KG1 (cell line): ENCODE measurements at regions not wholly inside any gene's neighbourhood (a gene's known extent, or its start where the extent isn't known, plus 50 kb on each side); places are given as distances from the start of the nearest gene placed in this dataset.
"Not testable (repeated sequence)": the region's sequence is repeated elsewhere in the genome, so short reads cannot be mapped to it uniquely, and the experiment has no call there.

Experiments used
- DNase-seq: peaks from one replicate; lab custom pipeline; 2025; lab: John Stamatoyannopoulos, UW

DNA sequence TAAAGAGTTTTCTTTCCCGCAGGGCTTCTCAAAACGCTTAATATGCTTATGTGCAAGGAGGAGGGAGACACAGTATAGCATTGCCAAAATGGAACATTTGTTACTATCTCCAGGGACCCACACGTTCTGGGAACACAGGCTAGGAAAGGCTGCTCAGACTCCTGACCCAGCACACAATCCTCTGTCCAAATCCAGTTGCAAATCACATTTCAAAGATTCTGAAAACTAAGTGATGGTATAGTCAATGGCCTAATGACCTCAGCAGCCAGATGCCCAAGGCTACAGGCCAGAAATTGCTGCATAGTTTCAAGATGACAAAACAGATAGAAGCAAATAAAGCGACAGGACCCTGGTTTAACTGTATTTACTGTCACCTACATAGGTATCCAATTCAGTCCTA lies 97.0 kb upstream of the GRIP1 start:
- no peak for DNase-seq

DNA sequence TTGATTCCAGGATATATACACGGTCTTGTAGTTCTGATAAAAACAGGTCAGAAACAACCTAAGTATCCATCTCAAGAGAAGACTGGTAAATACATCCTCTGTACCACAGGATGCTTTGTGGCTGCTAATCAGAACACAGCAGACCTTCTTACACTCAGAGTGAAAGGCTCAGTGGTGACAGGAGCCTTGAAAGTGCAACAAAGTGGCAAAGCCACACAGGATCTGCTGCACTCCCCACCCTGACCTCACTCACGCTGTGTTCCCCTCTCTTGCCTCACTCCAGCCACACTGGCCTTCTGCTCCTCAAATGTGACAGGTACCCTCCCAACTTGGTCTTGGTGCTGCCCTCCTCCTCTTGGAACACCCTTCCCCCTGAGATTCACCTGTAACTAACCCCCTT lies 98.1 kb upstream of the GRIP1 start:
- no peak for DNase-seq

DNA sequence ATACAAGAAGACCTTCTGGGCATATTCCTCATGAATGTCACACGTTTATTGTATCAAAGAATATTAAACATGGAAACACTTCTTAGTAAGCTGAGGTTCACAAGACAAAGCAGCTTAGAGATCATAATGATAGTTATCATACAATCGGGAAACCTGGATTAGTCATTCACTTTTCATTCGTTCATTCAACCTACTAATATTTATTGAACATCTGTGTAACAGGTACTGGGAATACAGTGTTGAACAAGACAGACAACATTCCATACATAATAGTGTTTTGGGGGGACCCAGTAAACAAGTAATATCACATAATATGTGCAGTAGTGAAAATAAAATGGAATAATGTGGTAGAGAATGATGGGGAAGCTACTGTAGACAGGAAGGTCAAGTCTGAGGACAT lies 100.6 kb upstream of the GRIP1 start:
- no peak for DNase-seq

DNA sequence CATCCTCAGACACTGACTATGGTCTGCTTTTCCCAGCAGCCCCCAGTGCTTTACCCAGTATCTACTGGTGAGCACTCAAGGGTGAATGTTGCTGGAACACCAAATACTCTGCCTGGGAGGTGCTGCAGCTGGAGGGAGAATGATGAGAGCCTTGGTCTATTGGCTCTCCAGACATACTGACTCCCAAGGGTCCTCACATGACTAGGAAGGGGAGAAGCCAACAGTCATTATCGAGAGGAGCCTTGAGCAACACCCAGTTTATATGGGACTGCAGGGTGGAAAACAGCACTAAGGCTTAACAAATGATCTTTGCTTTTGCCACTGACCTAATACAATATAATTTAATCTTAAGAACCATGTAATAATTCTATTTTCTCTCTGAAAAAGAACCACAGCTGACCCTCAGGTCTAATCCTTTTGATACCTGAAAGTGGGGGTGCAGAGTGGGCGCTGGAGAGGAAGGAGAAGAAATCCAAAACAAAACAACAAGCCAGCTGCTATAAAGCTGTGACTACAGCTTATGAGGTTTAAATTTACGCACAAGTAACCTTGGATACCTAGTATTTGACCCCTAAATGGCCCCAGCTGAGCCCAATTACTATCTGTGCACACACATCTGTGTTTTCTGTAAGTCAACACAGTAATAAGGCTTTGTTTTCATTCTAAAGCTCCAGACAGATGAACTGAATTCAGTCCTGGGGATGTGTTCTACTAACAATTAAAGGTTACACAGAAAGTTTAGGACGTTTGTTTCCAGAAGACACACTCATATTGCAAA lies 107.8 kb upstream of the GRIP1 start:
- no peak for DNase-seq

DNA sequence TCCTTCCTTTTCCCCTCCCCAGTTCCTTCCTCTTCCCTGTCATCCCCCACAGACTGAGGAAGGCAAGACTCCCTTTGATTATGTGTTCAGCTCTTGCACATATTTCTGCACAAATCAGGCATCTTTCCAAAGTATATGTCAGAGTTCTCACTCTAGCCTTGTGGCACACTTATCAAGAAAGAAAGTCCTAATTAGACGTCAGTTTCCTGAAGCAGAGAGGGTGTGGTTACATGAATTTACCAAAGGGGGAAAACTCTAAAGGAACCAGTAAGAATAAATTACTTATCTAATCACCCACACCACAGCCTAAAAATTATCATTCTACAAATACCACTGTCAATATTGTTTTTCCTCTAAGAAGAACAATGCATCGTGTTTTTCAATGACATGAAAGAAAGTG lies 120.7 kb upstream of the GRIP1 start:
- no peak for DNase-seq

DNA sequence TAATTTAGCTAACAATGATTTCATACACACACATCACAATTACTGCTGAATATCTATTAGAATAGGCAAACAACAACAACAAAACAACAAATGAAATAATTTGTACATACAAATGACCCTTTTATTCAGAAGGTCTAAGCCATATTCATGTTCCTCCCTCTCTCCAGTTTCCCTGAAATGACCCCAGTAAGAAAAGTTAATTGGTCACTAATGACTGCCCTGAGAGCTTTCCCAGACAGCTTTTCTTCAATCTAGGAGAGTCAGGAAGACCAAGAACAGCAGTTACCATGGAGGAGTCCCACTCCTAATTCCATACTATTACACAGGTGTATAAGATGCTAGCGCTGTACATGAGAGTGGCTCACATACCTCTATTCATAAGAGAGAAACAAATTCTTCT lies 121.2 kb upstream of the GRIP1 start:
- DNase-seq = no peak

DNA sequence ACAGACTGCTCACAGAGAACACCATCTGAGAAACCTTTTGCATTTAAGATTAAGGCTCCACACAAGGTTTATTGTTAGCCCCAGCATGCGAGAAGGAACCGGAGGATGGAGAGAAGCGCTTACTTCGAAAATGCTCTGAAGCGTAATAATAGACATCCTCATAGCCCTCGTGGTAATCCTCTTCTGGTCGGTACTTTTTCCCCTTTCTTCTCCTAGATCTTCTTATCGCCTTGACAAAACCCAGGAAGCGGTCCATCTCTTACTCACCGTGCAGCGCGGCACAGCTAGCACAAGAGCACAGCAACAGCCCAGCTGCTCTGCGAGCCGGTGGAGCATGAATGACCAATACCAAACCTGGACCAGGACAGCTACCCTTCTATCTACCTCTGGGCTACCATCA lies 125.1 kb upstream of the GRIP1 start:
- DNase-seq = no peak

DNA sequence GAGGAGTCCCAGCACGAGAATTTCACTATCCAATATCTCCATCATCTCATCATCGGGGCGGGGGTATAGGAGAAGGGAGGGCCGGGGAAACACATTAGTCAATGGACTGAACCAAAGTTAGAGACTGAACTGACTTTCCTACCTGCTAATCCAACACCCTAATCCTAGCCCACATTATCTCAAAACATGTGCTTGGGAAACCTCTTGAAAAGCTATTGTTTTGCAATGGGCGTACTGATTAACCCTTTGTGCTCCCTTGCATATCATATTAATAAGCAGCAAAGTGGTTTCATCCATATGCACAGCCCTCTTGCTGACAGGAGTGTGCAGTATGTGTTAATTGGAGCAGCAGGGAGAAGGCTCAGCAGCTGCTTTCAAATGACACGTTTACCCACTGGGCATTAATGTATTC lies 125.7 kb upstream of the GRIP1 start:
- DNase-seq = no peak

DNA sequence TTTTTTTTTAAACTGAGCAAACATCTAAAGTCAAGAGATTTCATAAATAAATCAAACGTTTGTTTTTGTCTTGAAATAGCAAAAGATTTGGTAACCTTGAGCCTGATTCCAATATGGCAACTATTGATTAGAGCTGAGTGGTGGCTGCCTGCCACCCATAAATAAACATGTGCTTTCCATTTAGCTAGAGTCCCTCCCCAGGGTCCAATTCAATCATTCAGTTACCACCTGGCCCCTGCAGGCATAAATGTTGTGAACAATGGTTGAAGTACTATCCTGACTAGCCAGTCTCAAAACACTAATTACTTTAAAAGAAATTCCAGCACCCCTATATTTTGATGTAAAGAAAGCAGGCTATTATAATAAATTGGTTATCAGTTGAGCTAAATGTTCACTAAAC lies 129.7 kb upstream of the GRIP1 start:
- DNase-seq = no peak

DNA sequence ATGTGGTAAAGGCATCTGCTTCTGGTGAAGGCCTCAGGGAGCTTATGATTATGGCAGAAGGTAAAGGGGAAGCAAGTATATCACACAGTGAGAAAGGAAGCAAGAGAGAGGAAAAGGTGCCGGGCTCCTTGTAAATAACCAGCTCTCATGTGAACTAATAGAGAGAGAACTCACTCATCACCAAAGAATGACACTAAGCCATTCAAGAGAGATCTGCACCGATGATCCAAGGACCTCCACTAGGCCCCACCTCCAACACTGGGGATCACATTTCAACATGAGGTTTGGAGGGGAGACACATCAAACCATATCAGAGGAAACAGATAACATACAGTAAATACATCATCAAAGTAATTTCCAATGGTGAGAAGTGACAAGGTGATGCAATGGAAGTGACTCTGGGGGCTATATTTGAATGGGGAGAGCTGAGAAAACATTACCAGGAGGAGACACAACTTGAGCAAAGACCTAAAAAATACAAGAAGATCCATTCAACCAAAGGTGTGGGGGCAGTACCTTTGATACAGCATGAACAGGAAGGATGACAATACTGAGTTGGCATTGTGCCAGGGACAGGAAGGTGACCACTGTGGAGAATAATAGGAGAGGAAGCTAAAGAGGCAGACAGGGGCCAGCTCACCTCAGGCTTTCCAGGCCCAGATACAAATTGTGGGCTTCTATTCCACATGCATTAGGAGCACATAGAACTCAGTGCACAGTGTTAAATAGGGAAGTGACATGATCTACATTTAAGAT lies 134.4 kb upstream of the GRIP1 start:
- peak; percentile 10 for DNase-seq

DNA sequence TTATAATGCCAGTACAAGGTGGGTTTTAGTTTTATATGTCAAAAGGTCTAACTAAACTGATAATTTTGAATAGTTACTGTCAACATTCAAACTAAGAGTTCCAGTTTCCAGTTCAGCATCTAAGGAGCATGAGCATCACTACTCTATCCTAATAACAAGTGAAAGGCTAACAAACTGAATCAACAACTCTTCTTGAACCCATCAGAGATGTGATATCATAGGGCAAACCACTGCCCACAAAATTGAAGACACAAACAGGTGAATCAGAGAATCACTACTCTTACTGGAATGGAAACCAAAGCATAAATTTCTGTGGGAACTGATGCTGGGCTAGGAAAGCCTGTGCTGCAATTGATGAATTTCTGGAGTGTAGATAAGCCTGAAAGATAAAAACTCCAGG lies 140.7 kb upstream of the GRIP1 start:
- no peak for DNase-seq

DNA sequence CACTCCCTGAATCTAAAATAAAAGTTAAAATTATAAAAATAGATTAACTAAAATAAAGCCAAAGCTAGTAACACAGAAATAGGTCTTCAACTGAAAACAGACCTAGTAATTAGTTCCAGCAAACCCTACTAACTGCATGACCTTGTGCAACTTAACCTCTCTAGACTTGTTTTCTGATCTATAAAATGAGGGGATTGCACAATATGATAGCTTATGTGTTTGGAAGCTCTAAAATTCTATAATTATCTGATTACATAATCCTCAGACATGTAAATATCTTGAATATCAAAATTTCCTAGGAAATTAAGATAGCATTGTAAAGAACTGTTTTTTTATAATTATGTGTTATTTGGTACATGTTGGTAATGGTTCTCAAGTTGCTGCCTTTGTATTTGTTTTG lies 144.1 kb upstream of the GRIP1 start:
- no peak for DNase-seq

DNA sequence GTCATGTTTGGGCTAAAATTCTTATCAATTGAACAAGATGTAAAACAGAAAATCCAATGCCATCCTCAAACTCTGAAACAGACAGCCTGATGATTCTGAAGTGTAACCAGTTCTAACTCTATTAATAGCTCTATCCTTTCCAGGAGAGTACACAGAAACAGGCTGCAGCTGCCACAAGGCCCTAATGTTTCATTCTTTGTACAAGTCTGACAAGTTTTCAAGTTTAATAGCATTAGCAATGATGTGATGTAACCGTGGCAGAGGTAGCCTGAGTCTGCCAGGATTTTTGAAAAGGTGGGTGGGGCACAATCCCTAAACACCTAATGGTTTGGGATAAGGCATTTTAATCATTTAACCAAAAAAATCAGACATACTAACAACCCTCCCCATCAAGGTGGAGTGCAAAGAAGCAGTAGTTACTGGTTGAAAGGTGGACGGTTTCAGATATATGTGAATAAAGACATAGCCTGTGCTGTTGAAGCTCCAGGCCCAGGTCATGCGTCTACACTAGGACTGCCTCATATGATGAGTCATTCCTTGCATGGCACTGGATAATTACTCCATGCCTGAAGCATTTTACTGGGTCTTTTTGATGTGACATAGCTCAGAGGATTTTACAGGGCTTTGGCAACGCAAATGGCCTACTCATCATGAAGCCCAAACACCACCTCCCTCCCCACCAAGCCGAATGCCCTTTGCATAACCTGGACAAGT lies 145.1 kb upstream of the GRIP1 start:
- no peak for DNase-seq

DNA sequence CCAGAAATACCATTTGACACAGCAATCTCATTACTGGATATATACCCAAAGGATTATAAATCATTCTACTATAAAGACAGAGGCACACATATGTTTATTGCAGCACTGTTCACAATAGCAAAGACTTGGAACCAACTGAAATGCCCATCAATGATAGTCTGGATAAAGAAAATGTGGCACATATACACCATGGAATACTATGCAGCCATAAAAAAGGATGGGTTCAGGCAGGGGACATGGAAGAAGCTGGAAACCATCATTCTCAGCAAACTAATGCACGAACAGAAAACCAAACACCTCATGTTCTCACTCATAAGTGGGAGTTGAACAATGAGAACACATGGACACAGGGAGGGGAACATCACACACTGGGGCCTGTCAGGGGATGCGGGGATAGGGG lies 147.0 kb upstream of the GRIP1 start:
- DNase-seq = not testable (repeated sequence)

DNA sequence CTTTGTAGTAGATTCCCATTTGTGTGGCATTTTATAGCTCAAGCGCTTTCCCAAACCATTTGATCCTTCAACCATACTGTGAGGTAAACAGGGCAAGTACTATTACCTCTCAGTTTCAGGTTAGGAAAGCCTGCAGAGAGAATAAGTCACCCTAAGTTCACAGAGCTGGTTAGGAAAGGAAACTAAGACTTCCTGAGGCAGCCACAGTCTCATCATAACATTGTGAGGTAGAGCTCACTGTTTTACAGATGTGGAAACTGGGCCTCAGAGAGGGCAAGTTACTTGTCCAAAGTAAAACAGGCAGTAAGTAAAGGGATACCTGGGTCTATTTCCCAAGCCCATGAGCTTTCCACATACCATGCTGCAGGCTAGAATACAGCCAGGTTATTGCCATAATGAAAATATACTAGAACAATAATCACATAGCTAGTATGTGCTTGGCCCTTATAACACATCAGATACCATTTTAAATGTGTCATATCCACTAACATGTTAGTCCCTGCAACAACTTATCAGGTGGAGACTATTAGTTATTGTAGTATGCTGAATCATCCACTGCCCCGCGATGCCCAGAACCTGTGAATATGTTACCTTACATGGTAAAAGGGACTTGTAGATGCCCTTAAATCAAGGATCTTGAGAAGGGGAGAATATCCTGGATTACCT lies 150.9 kb upstream of the GRIP1 start:
- peak; percentile 44 for DNase-seq

DNA sequence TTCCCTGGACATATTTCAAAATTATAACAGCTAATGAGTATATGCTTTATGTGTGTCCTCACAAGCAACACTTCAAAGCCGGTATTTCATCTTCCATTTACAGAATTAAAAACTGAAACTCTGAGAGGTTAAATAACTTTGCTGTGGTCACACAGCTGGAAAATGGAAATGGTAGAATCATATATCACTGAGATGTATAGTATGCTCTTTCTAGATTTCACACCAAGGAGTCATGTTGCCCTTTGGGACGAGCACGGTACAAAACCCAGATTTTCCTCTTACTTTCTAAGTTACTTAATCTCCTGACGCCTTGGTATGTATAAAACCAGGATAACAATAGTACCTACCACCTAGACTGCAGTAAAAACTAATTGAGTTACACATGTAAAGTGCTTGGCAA lies 152.6 kb upstream of the GRIP1 start:
- no peak for DNase-seq

DNA sequence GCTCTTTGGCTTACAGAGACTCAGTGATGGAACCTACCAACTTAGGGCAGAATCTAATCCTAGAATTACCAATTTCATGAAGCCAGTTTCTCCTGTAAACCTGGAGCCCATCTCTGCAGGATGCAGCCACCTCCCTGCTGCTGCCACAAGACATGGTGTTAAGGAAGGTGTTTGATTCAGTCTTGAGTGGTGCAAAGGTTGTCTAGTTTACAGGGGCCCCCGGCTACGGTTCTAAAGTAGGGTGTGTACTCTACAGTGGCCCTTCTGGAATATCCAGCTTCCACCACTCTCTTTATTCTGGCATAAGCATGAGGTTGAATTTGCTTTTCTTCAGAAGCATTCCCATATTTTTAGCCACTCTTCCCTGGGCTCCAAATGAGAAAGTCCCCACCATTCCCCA lies 154.1 kb upstream of the GRIP1 start:
- DNase-seq = no peak

DNA sequence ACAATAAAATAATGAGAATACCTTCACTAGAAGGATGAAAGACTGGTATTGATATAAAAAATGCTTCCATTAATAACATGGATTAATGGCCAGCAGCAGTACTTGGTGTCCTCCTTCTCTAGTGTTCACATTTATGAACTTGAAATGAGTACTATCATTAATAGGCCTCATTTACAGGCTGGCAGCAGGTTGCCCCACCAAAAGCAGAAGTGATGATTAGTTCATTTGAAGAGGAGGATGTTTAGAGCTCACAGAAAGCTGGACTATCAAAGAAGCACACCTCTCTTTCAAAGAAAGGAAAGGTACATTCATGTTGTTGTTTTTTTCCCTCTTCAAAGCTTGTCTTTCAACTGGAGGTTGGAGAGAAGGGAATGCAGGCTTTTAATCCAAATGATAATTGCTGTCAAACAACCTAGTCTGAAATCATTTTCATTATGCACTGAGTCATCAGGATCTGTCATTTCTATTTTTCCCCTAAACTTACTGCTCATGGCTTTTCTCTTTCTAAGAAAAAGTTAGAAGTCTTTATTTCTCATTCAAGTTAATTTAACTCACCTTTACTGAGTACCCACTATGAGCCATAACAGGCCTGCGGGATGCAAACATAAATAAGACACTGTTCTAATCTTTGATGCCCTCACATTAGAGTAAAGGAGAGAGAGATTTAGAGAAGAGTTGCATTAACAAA lies 157.9 kb upstream of the GRIP1 start:
- DNase-seq = no peak

DNA sequence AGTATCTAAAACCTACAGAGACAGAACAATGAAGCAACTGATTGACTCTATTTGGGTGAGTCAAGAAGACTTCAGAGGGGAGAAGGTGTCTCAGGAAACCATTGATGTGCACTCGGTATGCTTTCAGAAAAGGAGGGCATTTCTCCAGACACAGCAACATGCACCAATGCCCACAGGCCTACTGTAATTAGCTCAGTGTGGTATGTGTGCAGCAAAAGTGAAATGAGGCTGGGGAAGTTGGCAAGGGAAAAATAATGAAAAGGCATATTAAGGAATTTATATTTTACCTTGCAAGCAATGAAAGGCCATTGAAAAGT lies 158.4 kb upstream of the GRIP1 start:
- DNase-seq = no peak

DNA sequence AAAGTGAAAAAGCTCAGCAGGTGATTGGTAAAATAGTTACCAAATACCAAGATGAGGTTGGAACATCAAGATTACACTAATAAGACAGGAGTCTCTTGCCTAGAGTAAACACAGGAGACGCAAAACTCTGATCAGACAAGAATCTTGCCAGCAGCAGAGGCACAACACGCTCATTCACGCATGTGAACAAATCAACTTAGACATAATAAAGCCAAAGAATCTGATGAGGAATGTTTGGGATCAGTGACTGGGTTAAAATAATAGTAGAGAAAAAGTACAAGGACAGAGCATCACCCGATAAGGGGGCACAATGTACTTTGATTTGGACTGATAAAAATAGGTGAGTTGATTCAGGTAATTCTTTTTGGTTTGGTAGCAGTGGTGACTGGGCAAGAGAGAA lies 159.5 kb upstream of the GRIP1 start:
- DNase-seq = no peak

DNA sequence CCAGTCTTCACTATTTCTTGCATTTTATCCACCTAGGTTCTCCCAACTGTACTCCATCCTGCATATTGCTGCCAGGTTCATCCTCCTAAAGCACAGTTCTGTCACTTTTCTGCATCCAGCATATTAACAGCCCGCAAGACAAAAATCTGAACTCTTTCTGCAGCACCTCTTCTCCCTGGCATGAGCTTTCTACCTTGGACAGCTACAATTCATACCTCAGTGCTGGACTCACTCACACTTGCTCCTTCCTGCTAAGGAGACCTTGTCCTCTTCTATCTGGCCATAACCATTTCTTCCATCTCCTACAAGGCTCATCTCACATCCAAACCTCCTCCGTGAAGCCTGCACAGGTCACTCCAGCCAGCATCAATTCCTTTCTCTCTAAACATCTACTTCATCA lies 170.1 kb upstream of the GRIP1 start:
- no peak for DNase-seq

DNA sequence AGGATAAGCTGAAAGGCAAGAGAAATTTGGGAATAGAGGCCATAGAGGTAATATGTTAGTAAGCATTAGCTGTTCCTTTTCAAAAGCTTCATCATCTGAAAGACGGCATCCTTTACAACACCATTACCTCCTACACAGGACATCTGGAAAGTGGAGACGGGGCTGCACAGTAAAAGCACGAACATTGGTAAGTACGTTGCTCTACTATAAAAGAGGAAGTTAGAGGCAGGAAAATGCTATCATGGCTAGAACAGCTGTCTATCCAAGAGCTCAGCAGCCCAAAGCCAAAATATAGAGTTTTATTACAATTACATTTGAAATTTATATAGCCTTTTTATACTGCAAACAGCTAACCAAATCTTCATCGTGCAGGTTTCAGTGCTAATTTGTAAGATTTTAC lies 172.3 kb upstream of the GRIP1 start:
- peak; percentile 8 for DNase-seq
